Gastroesophageal sphincter (tissue), 4 donors: ENCODE measurements at regions not wholly inside any gene's neighbourhood (a gene's known extent, or its start where the extent isn't known, plus 50 kb on each side); places are given as distances from the start of the nearest gene placed in this dataset.
A peak's percentile ranks its signal among the peaks of the same experiment; 100 is the strongest.

ENCODE experiments used
- ATAC-seq: fragments of 150-250 bp; one replicate; pipeline ENCODE4 v1.9.1; 2016; ENCODE audit warnings: mild to moderate bottlenecking, moderate library complexity
- H3K27ac ChIP-seq, 4 donors: fragments of 200-600 bp; sonication (generic) in 3 of 4; 1 replicate in 3 of 4; 2 replicates in 1 of 4; pipeline ENCODE4 v1.5.1; 2016 to 2019
- H3K27me3 ChIP-seq: fragments of 200-600 bp; sonication (generic); one replicate; pipeline ENCODE4 v1.5.1; 2019
- H3K36me3 ChIP-seq, 2 donors: fragments of 200-600 bp; sonication (generic); one replicate each; pipeline ENCODE4 v1.5.1; 2019; ENCODE audit warnings: control low read depth in 1 of 2
- H3K4me1 ChIP-seq, 3 donors: fragments of 200-600 bp; sonication (generic); 1 replicate in 2 of 3; 2 replicates in 1 of 3; pipeline ENCODE4 v1.5.1; 2016 to 2019; ENCODE audit warnings: control low read depth in 2 of 3
- H3K4me3 ChIP-seq, 2 donors: fragments of 200-600 bp; sonication (generic); one replicate each; pipeline ENCODE4 v1.5.1; 2019; ENCODE audit warnings: mild to moderate bottlenecking in 1 of 2, moderate library complexity in 1 of 2
- H3K9me3 ChIP-seq, 3 donors: fragments of 200-600 bp; sonication (generic); one replicate each; pipeline ENCODE4 v1.5.1; 2017 to 2019; ENCODE audit warnings: control low read depth in 2 of 3
- EP300 ChIP-seq: sonication (generic); formaldehyde crosslinking; IDR thresholded peaks from one replicate; pipeline ENCODE4 v1.6.1; 2017; ENCODE audit warnings: antibody characterized with exemption, mild to moderate bottlenecking
- POLR2A ChIP-seq, 2 donors: fragments of 450-650 bp; IDR thresholded peaks; one replicate each; pipeline ENCODE4 v1.6.1; 2017; ENCODE audit warnings: antibody characterized with exemption in 2 of 2, mild to moderate bottlenecking in 2 of 2, moderate library complexity in 1 of 2
- POLR2AphosphoS5 ChIP-seq: sonication (generic); formaldehyde crosslinking; IDR thresholded peaks from one replicate; pipeline ENCODE4 v1.6.1; 2017; ENCODE audit warnings: antibody characterized with exemption
- WGBS, 2 donors: methylation state at CpG; one replicate each; pipeline ENCODE4 v1.1.5; 2018; ENCODE audit warnings: low coverage in 1 of 2; 5-methylcytosine and 5-hydroxymethylcytosine counted together
- TF ChIP-seq, protein P1 (sequence below), 4 experiments: fragments of 200-600 bp in 2 of 4; fragments of 450-650 bp in 2 of 4; sonication (generic) in 1 of 4; IDR thresholded peaks; one replicate each; pipeline ENCODE4 v1.5.1; 2017 to 2019; ENCODE audit warnings: antibody characterized with exemption in 4 of 4, mild to moderate bottlenecking in 2 of 4, moderate library complexity in 2 of 4

DNA sequence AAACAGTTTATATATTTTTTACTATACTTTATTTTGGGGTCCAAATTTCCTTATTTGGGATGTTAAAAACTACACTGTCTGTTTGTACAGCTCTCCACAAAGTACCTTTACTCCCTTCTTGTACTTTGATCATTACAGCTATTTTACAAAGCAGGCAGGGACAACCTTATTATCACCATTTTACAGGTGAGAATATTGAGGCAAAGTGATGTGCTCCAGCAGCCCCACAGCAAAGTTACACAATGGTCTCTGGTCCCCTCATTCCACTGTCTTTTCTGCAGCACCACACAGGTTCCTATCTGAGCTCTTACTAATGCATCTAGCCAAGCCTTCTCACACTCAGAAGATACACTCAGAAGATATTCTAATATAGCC lies 457.3 kb downstream of the RASEF start:
- Histone ChIP-seq H3K27me3 (no peaks in the 10 kb centered on the region), H3K4me1 (peaks cover 0 to 27% (median 6%) of the 10 kb centered on the region in 3 donors), H3K4me3 (no peak overlapping the region), H3K36me3 (no peaks in the 10 kb centered on the region), H3K9me3 (no peaks in the 10 kb centered on the region), H3K27ac (no peak overlapping the region)
- ATAC-seq = no peak
- TF ChIP-seq POLR2A (IDR thresholded peaks at IDR 0.05) = no peak
- no peak for TF ChIP-seq EP300
- no peak for TF ChIP-seq POLR2AphosphoS5
- TF ChIP-seq, protein P1, sequence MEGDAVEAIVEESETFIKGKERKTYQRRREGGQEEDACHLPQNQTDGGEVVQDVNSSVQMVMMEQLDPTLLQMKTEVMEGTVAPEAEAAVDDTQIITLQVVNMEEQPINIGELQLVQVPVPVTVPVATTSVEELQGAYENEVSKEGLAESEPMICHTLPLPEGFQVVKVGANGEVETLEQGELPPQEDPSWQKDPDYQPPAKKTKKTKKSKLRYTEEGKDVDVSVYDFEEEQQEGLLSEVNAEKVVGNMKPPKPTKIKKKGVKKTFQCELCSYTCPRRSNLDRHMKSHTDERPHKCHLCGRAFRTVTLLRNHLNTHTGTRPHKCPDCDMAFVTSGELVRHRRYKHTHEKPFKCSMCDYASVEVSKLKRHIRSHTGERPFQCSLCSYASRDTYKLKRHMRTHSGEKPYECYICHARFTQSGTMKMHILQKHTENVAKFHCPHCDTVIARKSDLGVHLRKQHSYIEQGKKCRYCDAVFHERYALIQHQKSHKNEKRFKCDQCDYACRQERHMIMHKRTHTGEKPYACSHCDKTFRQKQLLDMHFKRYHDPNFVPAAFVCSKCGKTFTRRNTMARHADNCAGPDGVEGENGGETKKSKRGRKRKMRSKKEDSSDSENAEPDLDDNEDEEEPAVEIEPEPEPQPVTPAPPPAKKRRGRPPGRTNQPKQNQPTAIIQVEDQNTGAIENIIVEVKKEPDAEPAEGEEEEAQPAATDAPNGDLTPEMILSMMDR (IDR thresholded peaks at IDR 0.05) = no peak

DNA sequence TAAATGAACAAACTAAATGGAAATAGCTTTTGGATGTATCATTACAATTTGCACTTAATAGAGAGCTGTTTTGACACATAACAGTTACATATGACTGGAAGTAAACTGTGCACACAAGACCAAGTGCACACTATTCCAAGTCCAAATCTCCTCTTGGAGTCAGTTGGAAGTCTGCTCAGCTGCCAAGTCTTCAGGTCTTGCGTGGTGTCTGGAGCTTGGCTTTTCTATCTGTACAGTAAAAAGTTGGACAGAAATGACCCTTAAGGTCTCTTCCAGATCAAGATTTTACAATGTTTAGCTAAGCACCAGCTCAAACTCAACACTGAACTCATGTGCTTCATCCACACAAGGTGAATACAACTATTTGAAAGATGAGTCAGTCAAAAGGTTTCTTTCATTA lies 456.9 kb downstream of the RASEF start:
- Histone ChIP-seq H3K27me3 (no peaks in the 10 kb centered on the region), H3K4me1 (peaks cover 0 to 23% (median 6%) of the 10 kb centered on the region in 3 donors), H3K36me3 (no peaks in the 10 kb centered on the region), H3K4me3 (no peak overlapping the region), H3K9me3 (no peaks in the 10 kb centered on the region), H3K27ac (no peak overlapping the region)
- ATAC-seq = no peak
- WGBS, 2 donors = 33% methylated on average over 1 of the region's 1 CpG; no CpG with 5 or more reads in 1 of the 2 donors
- TF ChIP-seq EP300 = no peak

GRCh38 chr9:82606492-82607382 lies 456.2 kb downstream of the RASEF start:
- no peak for ATAC-seq
- H3K9me3 ChIP-seq = no peaks in the 10 kb centered on the region
- TF ChIP-seq POLR2A (IDR thresholded peaks at IDR 0.05) = no peak
- TF ChIP-seq, protein P1 (IDR thresholded peaks at IDR 0.05) = peak; percentile 24 to 70 (median 54)
- H3K27me3 ChIP-seq = no peaks in the 10 kb centered on the region
- 40 to 48% methylated on average over 6 to 7 of the region's 7 CpGs for WGBS, 2 donors
- no peak overlapping the region for H3K4me3 ChIP-seq
- peaks cover 0 to 22% (median 6%) of the 10 kb centered on the region in 3 donors for H3K4me1 ChIP-seq
- H3K36me3 ChIP-seq = no peaks in the 10 kb centered on the region
- H3K27ac ChIP-seq = no peak overlapping the region

- ATAC-seq = no peak
- WGBS, 2 donors = 79 to 80% methylated on average over 4 of the region's 4 CpGs
- Histone ChIP-seq H3K27ac (no peak overlapping the region), H3K9me3 (no peaks in the 10 kb centered on the region), H3K27me3 (no peaks in the 10 kb centered on the region), H3K4me1 (peaks cover 0 to 22% (median 6%) of the 10 kb centered on the region in 3 donors), H3K36me3 (no peaks in the 10 kb centered on the region), H3K4me3 (no peak overlapping the region)
- no peak for TF ChIP-seq POLR2AphosphoS5
- no peak for TF ChIP-seq EP300
- no peak for TF ChIP-seq POLR2A (IDR thresholded peaks at IDR 0.05)
- TF ChIP-seq, protein P1 (IDR thresholded peaks at IDR 0.05) = no peak
Observed at GRCh38 chr9:82608487-82608886, 454.5 kb downstream of the RASEF start.

DNA sequence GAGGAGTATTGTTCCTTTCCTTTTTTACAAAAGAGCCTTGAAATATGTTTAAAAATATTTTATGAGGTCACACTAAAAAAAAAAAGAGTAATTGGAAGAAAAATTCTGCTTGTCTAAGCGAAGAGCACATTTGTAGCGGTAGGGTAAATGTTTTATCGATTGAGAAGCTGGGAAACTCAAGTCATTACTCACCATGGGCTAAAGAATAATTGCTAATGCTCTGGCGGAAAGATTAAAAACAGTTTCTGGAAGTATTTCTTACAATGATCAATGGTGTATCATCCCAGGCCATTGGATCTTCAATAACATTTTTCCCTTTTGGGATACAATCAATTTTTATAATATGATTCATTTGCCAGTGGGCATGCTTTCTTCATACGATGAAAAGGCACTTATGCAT lies 450.0 kb downstream of the RASEF start:
- no peak for ATAC-seq
- H3K27ac ChIP-seq = no peak overlapping the region
- TF ChIP-seq EP300 = no peak
- TF ChIP-seq, protein P1 (IDR thresholded peaks at IDR 0.05) = no peak
- TF ChIP-seq POLR2A (IDR thresholded peaks at IDR 0.05) = no peak
- TF ChIP-seq POLR2AphosphoS5 = no peak
- no peaks in the 10 kb centered on the region for H3K4me1 ChIP-seq
- 60 to 80% methylated on average over 5 of the region's 5 CpGs for WGBS, 2 donors
- no peak overlapping the region for H3K4me3 ChIP-seq
- no peaks in the 10 kb centered on the region for H3K9me3 ChIP-seq
- no peaks in the 10 kb centered on the region for H3K36me3 ChIP-seq
- H3K27me3 ChIP-seq = no peaks in the 10 kb centered on the region
